Cardiac muscle cell (in vitro differentiated cells and primary cell): ENCODE measurements at regions not wholly inside any gene's neighbourhood (a gene's known extent, or its start where the extent isn't known, plus 50 kb on each side); places are given as distances from the start of the nearest gene placed in this dataset.
A peak's percentile ranks its signal among the peaks of the same experiment; 100 is the strongest.

ENCODE experiments used
- DNase-seq, 2 donors: peaks; one replicate each; pipeline versions ENCODE4 v3.0.0 to v3.0.0-alpha.2; 2010 to 2017; ENCODE audit warnings: low read depth in 1 of 2, low spot score in 1 of 2
- H3K27ac ChIP-seq: fragments of 200-600 bp; sonication (generic); 2 replicates; pipeline ENCODE4 v1.5.1; 2016
- H3K27me3 ChIP-seq: fragments of 200-600 bp; sonication (generic); 2 replicates; pipeline ENCODE4 v1.6.0; 2016; ENCODE audit warnings: control low read depth
- H3K36me3 ChIP-seq: fragments of 200-600 bp; sonication (generic); 2 replicates; pipeline ENCODE4 v1.5.1; 2016; ENCODE audit warnings: control low read depth
- H3K4me1 ChIP-seq: fragments of 200-600 bp; sonication (generic); 2 replicates; pipeline ENCODE4 v1.8.1; 2017; ENCODE audit warnings: low read depth, mild to moderate bottlenecking, mixed run types
- H3K4me3 ChIP-seq: fragments of 200-600 bp; sonication (generic); 2 replicates; pipeline ENCODE4 v1.5.1; 2016; ENCODE audit warnings: mild to moderate bottlenecking
- H3K9me3 ChIP-seq: fragments of 200-600 bp; sonication (generic); 2 replicates; pipeline ENCODE4 v1.5.1; 2017; ENCODE audit warnings: low read depth, mild to moderate bottlenecking, control low read depth
- TF ChIP-seq, protein P1 (sequence below): IDR thresholded peaks from 2 replicates; pipeline ENCODE4 v1.5.1; 2012; ENCODE audit warnings: low read depth, mild to moderate bottlenecking, low read length

DNA sequence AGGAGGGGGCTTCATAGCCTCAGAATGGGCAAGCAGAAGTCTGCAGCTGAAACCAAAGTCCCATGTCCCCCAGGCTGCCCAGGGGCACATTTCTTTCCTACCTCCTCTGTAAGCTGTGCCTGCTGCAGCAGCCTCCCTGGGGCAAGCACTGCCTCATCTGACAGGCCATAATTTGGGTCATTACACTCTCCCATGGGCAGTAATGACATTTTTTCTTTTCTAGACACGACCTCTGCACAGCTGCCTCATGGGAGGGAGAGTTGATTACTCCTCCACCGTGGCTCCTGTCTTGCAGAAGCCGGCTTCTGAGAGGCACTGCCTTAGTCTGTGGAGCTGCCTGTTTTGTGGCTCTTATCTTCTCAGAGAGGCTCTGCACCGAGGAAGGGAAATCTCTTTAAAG is 268.9 kb downstream of the TDRD15 start:
- TF ChIP-seq, protein P1, sequence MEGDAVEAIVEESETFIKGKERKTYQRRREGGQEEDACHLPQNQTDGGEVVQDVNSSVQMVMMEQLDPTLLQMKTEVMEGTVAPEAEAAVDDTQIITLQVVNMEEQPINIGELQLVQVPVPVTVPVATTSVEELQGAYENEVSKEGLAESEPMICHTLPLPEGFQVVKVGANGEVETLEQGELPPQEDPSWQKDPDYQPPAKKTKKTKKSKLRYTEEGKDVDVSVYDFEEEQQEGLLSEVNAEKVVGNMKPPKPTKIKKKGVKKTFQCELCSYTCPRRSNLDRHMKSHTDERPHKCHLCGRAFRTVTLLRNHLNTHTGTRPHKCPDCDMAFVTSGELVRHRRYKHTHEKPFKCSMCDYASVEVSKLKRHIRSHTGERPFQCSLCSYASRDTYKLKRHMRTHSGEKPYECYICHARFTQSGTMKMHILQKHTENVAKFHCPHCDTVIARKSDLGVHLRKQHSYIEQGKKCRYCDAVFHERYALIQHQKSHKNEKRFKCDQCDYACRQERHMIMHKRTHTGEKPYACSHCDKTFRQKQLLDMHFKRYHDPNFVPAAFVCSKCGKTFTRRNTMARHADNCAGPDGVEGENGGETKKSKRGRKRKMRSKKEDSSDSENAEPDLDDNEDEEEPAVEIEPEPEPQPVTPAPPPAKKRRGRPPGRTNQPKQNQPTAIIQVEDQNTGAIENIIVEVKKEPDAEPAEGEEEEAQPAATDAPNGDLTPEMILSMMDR, result no peak
- Histone ChIP-seq H3K4me3 (no peak overlapping the region), H3K4me1 (peaks cover 13% of the 10 kb centered on the region), H3K27ac (no peak overlapping the region), H3K9me3 (no peaks in the 10 kb centered on the region), H3K27me3 (no peaks in the 10 kb centered on the region), H3K36me3 (no peaks in the 10 kb centered on the region)
- DNase-seq, result peak in 1 of 2 donors; percentile 45

DNA sequence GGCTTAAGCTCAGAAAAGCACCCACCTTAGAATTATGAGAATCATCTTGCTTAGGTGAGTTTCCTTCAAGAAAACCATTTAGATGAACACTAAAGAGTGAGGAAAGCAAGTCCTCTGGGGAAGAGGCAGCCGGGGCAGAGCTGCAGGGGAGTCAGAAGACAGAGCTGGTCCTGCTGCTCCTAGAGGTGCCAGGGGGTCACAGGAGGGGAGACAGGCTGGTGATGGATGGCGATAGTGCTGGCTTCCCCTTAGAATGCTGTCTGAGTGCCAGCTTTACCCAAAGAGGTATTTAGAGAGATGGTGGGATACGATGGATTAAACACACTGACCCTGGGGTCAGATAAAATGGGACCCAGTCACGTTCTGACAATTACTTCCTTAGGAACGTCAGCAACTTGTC is 269.4 kb downstream of the TDRD15 start:
- Histone ChIP-seq H3K27ac (no peak overlapping the region), H3K4me3 (no peak overlapping the region), H3K36me3 (no peaks in the 10 kb centered on the region), H3K9me3 (no peaks in the 10 kb centered on the region), H3K4me1 (peaks cover 13% of the 10 kb centered on the region), H3K27me3 (no peaks in the 10 kb centered on the region)
- TF ChIP-seq, protein P1, result no peak
- DNase-seq, result no peak

DNA sequence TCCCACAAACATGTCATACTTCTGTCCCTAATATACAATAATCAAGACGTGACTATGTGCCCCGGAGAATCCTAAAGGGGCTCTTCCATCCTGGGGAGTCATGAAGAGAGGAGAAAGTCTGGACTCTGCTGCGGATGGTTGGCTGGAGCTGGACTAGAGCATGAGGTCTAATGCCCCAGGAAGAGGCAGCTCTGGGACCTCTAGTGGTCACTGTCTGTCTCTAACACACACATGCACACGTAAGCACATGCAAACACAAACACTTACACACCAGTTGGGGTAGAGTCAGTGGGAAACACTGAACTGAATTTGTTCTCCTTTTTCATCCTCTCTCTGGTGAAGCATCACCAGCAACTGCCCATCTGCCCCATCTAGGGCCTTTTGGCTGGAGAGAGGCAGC is 271.6 kb downstream of the TDRD15 start:
- TF ChIP-seq, protein P1, result no peak
- H3K9me3 ChIP-seq, result no peaks in the 10 kb centered on the region

DNA sequence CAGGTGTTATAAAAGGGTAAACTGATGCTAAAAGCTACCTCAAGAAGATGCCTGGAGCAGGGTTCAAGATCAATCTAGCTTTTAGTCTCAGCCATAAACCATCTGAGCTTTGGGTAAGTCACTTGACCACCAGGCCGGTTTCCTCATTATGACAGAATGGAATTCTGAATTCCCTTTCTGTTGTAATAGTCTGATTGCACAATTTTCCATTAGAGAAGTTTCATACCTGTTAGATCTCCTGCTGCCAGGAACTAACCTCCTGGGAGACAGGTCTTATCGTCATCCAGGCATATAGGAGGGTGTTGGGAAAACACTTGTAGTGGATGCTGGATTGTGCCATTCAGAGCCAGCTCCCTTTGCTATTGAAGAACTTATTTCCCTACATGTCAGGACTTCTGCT is 272.5 kb downstream of the TDRD15 start:
- no peak for DNase-seq
- Histone ChIP-seq H3K4me3 (no peak overlapping the region), H3K9me3 (no peaks in the 10 kb centered on the region), H3K4me1 (peaks cover 13% of the 10 kb centered on the region), H3K27ac (no peak overlapping the region), H3K36me3 (no peaks in the 10 kb centered on the region), H3K27me3 (no peaks in the 10 kb centered on the region)
- TF ChIP-seq, protein P1, result no peak

More for the DNA sequence above, 271.6 kb downstream of the TDRD15 start:
- no peak for DNase-seq
- H3K36me3 ChIP-seq, result no peaks in the 10 kb centered on the region
- peaks cover 13% of the 10 kb centered on the region for H3K4me1 ChIP-seq
- H3K4me3 ChIP-seq, result no peak overlapping the region
- no peaks in the 10 kb centered on the region for H3K27me3 ChIP-seq
- no peak overlapping the region for H3K27ac ChIP-seq

DNA sequence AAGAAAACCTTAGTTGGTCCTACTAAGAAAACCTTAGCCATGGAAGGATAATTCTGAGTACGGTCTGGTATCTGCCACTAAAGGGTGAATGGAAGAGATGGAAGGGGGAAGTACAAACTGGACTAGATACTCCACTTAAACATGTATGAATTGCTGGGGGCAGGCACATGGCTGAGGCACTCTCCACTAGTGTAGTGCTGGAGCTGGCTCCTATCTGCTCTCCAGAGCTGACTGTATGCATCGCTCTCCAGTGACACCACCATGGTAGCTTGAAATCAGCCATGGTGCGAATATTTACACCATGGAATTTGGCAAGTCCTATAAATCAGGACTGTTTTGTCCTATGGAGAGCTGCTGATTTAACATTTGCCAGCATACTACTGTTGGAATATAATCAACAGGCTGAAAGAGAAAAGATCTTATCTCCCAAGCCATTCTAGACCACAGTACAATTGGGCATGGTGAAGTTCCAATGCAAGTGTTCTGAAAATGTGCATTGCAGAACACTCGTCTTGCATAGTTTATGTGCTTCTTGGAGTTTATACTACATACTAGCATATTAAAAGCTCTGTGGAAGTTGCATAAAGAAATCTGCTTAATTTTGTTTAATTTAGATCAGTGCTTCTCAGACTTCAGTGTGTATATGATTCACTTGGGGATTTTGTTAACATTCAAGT is 277.4 kb downstream of the TDRD15 start:
- H3K4me3 ChIP-seq, result no peak overlapping the region
- H3K9me3 ChIP-seq, result no peaks in the 10 kb centered on the region
- DNase-seq, result no peak
- TF ChIP-seq, protein P1, result no peak
- no peaks in the 10 kb centered on the region for H3K36me3 ChIP-seq
- H3K27me3 ChIP-seq, result no peaks in the 10 kb centered on the region
- H3K4me1 ChIP-seq, result no peaks in the 10 kb centered on the region
- H3K27ac ChIP-seq, result no peak overlapping the region
